ENCODE measurements at regions not wholly inside any gene's neighbourhood (a gene's known extent, or its start where the extent isn't known, plus 50 kb on each side); places are given as distances from the start of the nearest gene placed in this dataset.
A peak's percentile ranks its signal among the peaks of the same experiment; 100 is the strongest.

- Histone ChIP-seq H3K9me3 (no peaks in the 10 kb centered on the region), H3K4me1 (no peaks in the 10 kb centered on the region), H3K4me3 (no peak overlapping the region), H3K27me3 (no peaks in the 10 kb centered on the region), H3K36me3 (no peaks in the 10 kb centered on the region), H3K27ac (no peak overlapping the region)
- no peak for DNase-seq
- TF ChIP-seq POLR2AphosphoS5 (IDR thresholded peaks at IDR 0.05) (no peak), EP300 (IDR thresholded peaks at IDR 0.05; ENCODE audit: low read depth) (no peak), CTCF (IDR thresholded peaks at IDR 0.05) (no peak), POLR2A (IDR thresholded peaks at IDR 0.05) (no peak)
- intact Hi-C loops (cut with DNase I; ENCODE audit: low total_unique reads) (no loop called here), in situ Hi-C loops (cut with MboI; ENCODE audit: low pct_ligation_motif_present in 1 of 4, low pct_unique_long_range_greater_than_20kb in 1 of 4, low sequenced_read_pairs in 3 of 4) (no loop called here)
- WGBS, 2 donors (ENCODE audit: low coverage in 1 of 2) = 72 to 81% methylated on average over 2 to 4 of the region's 4 CpGs
Observed at GRCh38 chr7:35747611-35748010, 52.7 kb upstream of the HERPUD2 start.

- Histone ChIP-seq H3K27ac (no peak overlapping the region), H3K27me3 (no peaks in the 10 kb centered on the region), H3K4me3 (no peak overlapping the region), H3K9me3 (no peaks in the 10 kb centered on the region), H3K4me1 (no peaks in the 10 kb centered on the region), H3K36me3 (no peaks in the 10 kb centered on the region)
- 80 to 84% methylated on average over 1 of the region's 1 CpG for WGBS, 2 donors (ENCODE audit: low coverage in 1 of 2)
- in situ Hi-C loops (cut with MboI; ENCODE audit: low pct_ligation_motif_present in 1 of 4, low pct_unique_long_range_greater_than_20kb in 1 of 4, low sequenced_read_pairs in 3 of 4) = no loop called here
- no peak for DNase-seq
- intact Hi-C loops (cut with DNase I; ENCODE audit: low total_unique reads) = no loop called here
- TF ChIP-seq POLR2AphosphoS5 (IDR thresholded peaks at IDR 0.05) (no peak), CTCF (IDR thresholded peaks at IDR 0.05) (no peak), POLR2A (IDR thresholded peaks at IDR 0.05) (no peak), EP300 (IDR thresholded peaks at IDR 0.05; ENCODE audit: low read depth) (no peak)
Observed at GRCh38 chr7:35748371-35748770, 52.5 kb upstream of the SEPTIN7 start.

GRCh38 chr7:35749556-35749955 is 51.3 kb upstream of the SEPTIN7 start:
- WGBS, 2 donors (ENCODE audit: low coverage in 1 of 2) = 43 to 70% methylated on average over 2 of the region's 2 CpGs
- no peak for DNase-seq
- H3K4me3 ChIP-seq = no peak overlapping the region
- no peaks in the 10 kb centered on the region for H3K36me3 ChIP-seq
- intact Hi-C loops (cut with DNase I; ENCODE audit: low total_unique reads) = no loop called here
- H3K9me3 ChIP-seq = no peaks in the 10 kb centered on the region
- H3K4me1 ChIP-seq = peaks cover 0 to 6% (median under 1%) of the 10 kb centered on the region in 4 donors
- H3K27me3 ChIP-seq = no peaks in the 10 kb centered on the region
- no peak for TF ChIP-seq POLR2A (IDR thresholded peaks at IDR 0.05)
- peak in 1 of 3 donors; percentile 35 for TF ChIP-seq POLR2AphosphoS5 (IDR thresholded peaks at IDR 0.05)
- TF ChIP-seq CTCF (IDR thresholded peaks at IDR 0.05) = no peak
- H3K27ac ChIP-seq = no peak overlapping the region
- in situ Hi-C loops (cut with MboI; ENCODE audit: low pct_ligation_motif_present in 1 of 4, low pct_unique_long_range_greater_than_20kb in 1 of 4, low sequenced_read_pairs in 3 of 4) = no loop called here

All from transverse colon (tissue), 4 donors.